Kasumi-1 (cell line): ENCODE measurements at regions not wholly inside any gene's neighbourhood (a gene's known extent, or its start where the extent isn't known, plus 50 kb on each side); places are given as distances from the start of the nearest gene placed in this dataset.
"Not testable (repeated sequence)": the region's sequence is repeated elsewhere in the genome, so short reads cannot be mapped to it uniquely, and the experiment has no call there.

Source experiments
- DNase-seq, 2 experiments: peaks; one replicate each; lab custom pipeline; 2025; lab: John Stamatoyannopoulos, UW

- DNase-seq, result no peak
Measured at GRCh38 chr22:23381661-23382427, 198.2 kb downstream of the IGLL1 start.

GRCh38 chr22:23380911-23381310 lies 199.2 kb downstream of the IGLL1 start:
- no peak for DNase-seq

- DNase-seq, result no peak
Measured at GRCh38 chr22:23380230-23380573, 199.9 kb downstream of the IGLL1 start.

- DNase-seq, result not testable (repeated sequence)
Measured at GRCh38 chr22:23379540-23380229, 199.4 kb downstream of the BCR start.

GRCh38 chr22:23377767-23378166 lies 197.5 kb downstream of the BCR start:
- no peak for DNase-seq

- peak; percentile 28 to 48 for DNase-seq
Measured at GRCh38 chr22:23376256-23376655, 195.9 kb downstream of the BCR start.

DNA sequence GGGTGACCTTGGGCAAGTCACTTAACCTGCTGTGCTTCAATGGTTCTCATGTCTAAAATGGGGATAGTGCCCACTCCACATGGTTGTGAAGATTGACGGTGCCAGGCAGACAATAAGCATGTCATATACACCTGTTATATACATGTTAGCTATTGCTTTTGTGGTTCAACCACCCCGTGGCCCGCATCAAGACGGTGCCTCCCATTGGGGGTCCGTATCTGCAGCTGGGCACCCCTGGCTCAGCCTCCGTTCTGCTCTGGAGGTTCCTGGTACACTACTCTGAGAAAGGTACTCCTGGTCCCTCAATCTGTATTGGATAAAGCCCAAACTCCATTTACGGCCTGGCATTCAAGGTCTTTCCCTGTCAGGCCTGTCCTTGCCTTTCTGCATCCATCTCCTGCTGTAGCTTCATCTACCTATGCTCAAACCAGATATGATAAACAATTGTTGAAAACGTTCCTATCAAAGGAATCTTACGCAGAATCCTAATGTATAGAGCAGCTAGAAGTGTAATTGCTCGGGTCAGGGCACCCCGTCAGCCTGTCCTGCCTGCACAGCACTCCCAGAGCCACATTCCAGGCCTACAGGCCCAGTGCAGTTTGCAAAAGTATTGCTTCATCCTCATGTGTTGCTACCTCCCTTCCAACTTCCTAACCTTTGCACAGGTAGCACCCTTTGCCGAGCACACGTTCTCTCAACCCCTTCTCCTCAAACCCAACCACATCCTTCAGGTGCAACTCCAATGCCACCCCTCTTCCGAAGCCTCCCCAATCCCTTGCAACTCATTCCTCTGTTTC lies 194.9 kb downstream of the BCR start:
- no peak for DNase-seq

- no peak for DNase-seq
Measured at GRCh38 chr22:23373601-23374000, 193.3 kb downstream of the BCR start.

DNA sequence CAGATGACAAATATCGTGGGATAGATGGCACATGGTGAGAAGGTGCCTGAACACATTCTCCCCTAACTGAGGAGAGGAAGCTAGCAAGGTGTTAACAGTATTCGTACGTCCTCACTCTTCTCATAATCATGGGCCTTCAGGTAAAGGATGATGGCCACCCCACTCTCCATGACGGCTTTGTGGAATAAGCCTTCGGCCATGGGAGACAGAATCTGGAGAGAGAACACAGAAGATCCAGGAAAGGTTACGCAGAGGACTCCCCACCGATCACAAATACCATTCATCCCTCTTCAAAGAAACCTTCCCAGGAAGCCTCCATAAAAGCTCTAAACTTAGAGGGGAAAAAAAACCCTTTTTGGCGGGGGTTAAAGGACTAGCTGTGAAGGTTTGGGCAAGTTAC lies 189.9 kb downstream of the BCR start:
- no peak for DNase-seq

GRCh38 chr22:23369054-23369685 lies 188.9 kb downstream of the BCR start:
- DNase-seq, result no peak
